NCI-H510A treated with DMSO at 0.1 percent for 48 hours (cell line): ENCODE measurements at regions not wholly inside any gene's neighbourhood (a gene's known extent, or its start where the extent isn't known, plus 50 kb on each side); places are given as distances from the start of the nearest gene placed in this dataset.

Experiments used
- DNase-seq: peaks from one replicate; lab custom pipeline; 2025; lab: John Stamatoyannopoulos, UW

DNA sequence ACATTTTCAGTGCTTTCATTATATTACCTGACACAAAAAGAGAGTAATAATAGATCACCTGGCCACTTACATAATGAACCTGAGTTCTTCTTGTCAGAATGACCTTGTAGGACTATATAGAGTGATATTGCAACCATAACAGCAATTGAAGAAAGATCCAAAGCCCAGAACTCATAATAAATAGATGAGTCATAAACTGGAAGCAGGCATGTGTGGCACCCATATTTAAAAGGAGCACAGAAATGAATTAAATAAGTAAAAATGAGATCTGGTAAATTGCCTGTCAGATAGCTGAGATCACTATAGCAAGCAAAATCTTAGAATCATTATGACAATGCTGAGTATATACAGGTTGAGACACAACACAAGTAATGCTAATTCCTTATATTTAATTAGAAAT, 331.8 kb downstream of the AASDHPPT start:
- DNase-seq, result no peak

DNA sequence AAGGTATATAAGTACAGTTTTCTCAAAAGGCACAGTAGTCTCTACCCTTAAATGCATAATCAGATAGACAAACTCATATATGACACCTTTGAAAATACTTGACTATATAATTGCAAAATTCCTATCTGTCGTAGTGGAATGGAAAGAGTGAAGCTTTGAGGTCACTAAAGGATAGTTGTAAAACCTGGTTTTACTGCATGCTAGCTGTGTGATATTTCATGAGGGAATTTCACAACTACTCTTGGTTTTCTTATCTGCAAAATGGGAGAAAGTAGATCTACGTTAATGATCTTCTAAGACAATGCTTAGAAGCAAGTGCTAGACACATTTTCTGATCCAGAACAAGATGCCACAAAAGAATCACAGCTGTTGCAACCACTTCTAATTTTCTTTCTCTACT, 332.2 kb downstream of the AASDHPPT start:
- DNase-seq, result no peak

DNA sequence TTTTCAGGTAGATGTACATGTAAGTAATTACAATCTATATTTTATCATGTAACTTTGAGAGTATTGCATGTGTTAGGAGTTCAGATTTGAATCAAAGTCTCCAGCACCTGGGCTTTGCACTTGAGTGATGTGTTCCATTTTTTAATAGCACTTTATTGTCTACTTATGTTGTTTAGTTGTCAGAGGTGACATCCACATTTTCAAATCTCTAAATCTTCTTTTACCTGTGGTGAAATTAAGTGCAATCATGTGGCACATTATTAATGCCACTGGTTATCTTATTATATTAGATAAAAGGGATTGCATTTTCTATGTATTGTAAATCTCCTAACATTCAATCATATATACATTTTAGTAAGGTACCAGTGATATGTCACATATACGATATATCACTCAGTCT, 333.4 kb downstream of the AASDHPPT start:
- no peak for DNase-seq

DNA sequence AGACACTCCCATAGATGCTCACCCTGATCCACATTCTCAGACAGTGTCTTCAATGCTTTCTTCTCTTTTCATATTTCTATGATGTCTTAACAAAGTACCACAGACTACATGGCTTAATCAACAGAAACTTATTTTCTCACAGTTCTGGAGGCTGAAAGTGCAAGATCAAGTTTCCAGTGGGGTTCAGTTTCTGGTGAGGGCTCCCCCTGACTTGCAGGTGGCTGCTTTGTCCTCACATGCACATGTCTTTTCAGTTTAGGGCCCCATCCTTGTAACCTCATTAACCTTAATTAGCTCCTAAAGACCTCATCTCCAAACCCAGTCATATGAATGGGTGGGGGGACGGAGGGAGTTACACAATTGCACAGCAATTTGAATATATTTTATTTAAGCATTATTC, 335.8 kb downstream of the AASDHPPT start:
- no peak for DNase-seq

DNA sequence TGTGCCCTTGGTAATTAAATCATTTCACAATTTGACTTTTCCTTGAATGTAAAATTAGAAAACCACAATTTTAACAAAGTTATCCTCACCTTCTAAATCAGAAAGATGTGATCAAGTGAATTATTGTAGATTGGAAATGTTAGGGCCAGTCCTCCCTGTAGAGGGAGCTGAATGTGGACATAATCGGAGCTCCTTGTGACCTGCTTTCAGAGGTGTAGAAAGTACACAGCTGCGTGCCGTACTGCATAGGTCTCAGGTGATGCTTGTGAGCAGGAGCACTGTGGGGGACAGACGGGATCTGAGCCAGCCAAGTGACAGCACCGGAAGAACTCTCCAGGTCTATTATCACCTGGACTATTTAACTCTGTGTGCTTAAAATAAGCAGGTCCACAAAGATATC, 338.0 kb downstream of the AASDHPPT start:
- peak; percentile 6 for DNase-seq

DNA sequence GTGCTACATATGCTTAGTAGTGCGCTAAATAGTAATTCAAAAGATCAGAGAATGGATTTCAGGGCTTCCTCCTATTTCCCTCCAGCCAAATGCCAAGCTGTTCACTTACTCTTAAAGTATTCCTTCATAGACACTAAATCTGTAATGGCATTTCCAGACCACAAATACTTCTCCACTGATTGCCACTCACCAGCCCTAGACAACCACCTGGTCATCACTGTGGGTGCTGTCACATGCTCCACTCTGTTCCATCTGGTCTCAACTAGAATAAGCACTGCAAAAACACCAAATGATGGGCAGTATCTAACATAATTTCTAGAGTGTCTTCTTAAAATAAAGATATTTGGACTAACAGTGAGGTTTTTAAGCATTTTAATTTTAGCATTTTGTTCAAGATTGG, 341.3 kb downstream of the AASDHPPT start:
- no peak for DNase-seq

DNA sequence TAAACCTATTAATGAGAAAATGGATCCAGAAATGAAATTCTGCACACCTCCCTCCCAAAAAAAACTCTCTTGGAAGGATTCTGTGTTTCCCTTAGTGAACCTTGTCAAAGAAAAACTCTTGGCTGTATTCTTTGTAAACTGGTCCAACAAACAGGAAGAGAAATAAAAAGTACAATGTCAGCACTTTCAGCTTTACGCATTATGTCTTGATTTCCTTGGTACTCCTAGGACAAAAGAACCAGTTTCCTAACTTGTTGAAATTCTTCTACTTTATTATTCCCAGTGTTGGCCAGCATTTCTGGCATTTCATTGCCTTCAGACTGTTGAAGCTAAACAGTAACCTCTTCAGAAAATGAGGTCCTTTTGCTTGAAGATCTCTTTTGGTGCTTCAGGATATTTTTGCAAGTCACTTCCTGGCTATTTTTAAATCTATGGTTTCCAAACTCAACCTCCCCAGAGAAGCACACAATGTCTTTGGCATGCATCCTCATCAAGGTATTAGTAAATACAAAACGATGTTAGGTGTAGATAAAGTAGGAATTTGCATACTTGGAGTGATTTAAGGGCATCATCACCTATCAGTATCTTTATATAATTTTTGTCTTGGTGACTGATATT, 342.7 kb downstream of the AASDHPPT start:
- DNase-seq, result no peak

DNA sequence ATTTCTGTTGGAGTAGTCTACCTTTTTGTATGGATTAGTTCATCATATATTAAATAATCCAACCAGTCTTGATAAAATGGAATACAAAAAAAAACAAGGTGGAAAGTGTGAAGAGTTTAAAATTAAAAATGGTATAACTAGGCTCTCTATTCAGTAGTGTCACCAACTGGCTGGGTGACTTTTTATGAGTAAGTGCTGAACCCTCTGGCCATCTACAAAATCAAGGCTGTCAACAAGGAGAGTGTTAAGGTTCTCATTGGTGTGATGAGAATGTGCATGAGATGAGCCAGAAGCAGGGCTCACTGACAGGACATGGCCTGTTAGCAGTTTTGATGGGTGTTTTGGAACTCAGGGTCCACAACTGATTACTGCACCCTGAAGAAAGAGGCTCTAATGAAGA, 343.2 kb downstream of the AASDHPPT start:
- DNase-seq, result no peak

DNA sequence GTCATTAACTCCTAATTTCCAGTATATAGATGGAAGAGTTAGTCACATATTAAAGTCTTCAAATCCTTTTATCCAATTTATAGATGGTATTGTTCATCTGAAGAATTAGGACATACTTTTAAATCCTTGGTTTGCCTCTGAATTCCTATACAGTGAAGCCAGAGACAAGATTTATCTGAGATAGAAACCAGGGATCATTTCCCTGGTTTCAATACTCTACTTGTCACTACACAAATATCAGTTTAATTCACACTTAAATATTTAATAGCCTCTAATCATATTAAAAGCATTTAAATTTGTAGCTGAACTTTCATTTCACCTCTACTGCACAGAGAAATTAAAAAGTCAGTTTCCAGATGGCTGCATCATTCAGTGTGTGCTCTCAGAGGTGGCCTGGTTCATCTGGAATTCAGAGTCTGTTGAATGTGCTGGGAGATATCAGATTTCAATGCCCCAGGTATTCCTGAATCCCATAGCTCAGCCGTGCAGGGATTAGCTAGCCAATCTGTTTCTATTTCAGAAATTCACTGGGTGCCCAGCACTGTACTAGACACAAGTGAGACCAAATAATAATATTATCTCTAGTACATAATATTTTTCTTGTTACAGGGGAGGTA, 344.3 kb downstream of the AASDHPPT start:
- DNase-seq, result peak; percentile 5

DNA sequence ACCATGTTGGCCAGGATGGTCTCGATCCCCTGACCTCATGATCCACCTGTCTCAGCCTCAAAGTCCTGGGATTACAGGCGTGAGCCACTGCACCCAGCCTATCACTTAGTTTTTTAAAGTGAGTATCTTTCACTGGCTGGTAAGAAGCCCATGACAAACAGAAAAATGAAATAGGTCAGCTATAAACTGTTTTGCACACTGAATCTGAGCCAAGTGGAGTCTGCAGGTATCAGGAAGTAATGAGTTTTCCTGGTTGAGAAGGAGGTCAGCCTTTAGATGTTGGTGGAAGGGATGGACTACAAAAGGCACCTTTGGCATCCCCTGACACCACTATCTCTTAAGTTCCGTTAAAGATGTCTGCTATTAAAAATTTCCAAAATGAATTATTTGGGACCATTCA, 345.1 kb downstream of the AASDHPPT start:
- DNase-seq, result no peak

DNA sequence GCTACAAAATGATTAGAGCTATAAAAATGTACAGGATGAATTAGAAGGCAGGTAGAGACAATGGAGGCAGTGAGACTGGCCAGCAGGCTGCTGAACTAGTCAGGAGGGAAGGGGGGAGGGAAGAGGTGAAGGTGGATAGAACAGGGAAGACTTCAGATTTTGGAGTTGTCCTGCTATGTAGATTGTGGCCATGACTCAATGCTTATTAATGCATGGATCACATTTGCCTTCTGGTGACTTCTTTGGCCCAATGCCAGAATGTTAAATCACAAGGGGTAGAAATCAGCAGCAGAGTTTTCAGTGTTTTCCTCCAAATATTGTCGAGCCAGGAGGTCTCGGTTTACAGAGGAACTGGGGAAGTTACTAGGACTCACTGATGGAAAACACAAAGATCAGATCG, 346.6 kb downstream of the AASDHPPT start:
- no peak for DNase-seq

DNA sequence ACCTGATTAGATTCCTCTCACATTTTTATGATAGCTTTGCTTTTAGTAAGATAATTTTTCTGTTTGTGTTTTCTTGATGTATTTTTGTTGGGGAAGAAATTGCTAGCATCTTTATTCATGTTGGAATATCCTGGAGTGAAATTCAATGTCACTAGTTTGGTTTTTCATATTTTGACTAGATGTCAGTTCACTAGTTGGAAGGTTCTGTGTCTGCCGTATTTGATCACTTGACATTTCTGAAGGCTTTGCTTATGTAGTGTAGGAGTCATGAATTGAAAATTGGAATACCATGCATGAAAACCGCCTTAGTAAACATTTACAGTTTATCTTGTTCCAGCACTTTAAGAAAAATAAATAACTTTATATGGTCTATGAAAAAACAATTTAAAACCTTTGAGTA, 348.4 kb downstream of the AASDHPPT start:
- DNase-seq, result no peak

DNA sequence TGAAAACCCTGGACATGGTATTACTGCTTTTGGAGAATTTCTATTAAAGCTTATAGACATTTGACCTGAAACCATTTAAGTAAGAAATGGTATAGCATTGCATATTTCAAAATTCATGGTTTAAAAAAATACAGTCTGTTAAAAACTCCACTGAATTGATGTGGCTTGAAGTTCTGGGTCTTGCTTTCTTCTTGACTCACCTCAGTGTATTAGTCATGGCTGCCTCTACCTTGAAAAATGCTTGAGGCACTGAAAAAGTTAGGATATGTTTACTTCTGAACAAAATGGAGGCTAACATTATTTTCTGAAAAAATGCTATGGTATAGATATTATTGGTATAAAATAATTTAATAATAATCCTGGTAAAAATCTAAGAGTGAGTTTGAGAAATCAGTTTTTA, 349.2 kb downstream of the AASDHPPT start:
- DNase-seq, result no peak

DNA sequence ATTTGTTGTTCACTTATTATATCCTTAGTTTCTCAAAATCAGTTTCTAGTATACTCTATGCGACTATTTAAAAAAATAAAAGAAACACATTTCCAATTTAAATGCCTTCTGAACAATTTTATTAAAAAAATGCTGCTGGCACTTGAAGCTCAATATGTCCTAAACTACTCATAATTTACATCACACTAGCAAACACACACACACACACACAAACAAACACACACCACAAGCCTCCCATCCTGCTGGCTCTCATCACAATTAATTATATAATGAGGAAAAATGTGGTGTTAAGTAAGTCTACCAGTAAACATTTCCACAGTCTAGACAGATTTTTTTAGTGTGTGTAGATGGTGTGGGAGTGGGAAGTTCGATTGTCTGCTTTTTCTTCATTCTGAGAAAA, 350.3 kb downstream of the AASDHPPT start:
- DNase-seq, result no peak

DNA sequence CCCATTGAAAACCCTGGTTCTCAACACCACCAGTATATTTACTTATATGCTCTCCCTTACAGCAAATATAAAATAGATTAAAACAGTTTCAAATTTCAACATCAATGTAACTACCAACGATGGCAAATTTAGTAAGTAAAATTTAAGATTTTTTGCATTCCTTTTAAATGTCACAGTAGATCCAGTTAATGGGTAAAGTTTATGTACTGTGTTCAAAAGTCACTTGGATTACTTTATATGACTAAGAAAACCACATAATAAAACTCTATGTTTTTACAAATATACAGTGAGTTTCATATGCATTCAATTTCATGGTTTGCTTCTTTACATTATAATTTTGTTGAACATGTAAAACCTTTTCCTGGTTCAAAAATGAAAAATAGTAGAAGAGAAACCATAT, 364.6 kb downstream of the AASDHPPT start:
- DNase-seq, result no peak

DNA sequence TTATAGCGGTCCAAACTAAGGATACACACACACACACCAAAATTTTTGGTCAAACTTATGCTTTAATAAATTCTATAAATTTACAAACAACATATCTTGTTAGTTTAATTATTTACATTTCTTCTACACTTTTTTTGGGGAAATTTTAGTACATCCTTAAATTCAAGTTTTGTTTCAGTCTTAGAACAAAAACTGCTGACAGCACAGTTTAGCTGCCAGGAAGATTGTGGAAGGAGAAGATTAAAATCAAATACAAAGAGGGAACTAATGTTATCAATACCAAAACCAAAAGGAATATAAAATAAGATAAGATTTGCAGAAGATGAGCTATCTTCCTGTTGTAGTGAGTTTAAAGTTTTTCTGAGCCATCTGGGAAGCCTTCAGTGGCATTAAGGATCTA, 368.8 kb downstream of the AASDHPPT start:
- DNase-seq, result no peak

DNA sequence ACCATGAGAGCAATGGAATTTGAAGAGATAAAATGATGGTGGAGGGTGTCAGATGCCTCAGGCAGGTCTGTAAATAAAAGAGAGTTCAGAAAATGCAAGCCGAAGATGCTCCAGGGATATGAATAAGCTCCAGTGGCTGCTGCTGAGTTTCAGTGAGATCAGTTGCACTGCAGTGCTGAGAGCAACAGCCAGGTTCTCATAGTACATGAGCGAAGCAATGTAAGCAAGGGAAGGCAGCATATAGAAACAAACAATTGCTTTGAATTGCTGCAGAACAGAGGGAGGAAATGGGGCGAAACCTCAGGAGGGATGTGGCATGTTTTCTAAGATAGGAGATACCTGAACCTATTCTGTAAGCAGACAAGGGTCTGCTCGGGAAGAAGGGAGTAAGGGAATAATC, 369.5 kb downstream of the AASDHPPT start:
- DNase-seq, result no peak

DNA sequence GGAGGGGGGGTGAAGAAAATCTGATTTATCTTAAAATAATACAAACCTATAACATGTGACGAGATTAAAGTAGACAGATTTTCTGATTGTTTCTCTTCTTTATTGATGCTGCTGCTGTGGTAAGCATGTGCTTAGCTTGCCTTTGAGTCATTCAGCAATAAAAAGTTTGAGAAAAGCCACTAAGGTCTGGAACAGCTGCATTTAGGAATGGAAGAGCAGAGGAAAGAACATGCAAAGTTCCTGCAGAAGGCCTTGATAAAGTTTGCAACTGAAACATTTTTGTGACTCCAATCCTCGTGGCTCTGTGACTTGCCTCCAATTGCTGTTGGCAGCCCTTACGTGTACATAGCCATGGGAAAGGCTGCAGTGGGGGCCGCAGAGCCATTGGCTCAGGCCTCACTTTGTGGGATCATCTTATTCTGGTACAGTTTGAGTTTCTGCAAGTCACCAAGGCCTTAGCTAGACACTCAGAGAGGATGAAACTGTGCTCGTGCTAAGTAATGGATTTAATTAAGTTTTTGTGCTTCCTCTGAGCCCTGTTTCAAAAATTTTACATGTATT, 370.2 kb downstream of the AASDHPPT start:
- DNase-seq, result no peak

DNA sequence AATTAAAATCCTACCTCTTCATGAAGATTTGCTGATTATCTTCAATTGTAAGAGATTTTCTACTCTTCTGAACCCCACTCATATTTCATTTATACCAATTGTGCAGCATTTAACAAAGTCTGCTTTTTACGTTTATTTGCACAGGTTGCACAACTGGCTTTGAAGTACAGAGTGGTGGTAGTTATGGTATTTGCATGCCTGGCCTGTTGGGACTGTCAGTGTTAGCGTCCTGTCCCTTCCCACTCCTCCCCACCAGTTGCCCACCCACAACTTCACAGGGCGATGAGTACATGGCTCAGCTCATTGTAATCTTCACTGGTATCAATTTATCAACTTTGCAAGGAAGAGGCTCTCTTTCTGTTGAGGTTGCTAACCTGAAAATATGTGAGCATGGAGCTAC, 372.3 kb downstream of the AASDHPPT start:
- no peak for DNase-seq

DNA sequence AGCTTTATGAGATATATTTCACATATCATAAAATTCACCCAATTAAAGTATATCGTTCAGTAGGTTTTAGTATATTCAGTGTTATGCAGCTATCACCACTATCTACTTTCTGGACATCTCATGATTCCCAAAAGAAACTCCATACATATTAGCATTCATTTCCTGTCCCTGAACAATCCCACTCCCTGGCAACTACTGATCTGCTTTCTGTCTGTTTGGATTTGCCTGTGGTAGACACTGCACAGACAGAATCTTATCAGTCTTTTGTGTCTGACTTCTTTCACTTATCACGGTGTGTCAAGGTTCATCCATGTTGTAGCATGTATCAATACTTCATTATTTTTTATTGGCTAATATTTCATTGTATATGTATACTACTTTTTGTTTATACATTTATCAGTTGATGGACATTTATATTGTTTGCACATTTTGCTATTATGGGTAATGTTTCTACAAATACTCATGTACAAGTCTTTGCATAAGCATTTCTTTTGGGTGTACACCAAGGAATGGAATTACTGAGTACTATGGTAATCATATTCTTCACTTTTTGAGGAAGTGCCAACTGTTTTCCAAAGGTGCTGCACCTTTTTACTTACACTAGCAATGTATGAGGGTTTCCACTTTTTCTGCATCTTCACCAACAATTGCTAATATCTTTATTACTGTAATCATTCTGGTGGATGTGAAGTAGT, 373.9 kb downstream of the AASDHPPT start:
- no peak for DNase-seq

DNA sequence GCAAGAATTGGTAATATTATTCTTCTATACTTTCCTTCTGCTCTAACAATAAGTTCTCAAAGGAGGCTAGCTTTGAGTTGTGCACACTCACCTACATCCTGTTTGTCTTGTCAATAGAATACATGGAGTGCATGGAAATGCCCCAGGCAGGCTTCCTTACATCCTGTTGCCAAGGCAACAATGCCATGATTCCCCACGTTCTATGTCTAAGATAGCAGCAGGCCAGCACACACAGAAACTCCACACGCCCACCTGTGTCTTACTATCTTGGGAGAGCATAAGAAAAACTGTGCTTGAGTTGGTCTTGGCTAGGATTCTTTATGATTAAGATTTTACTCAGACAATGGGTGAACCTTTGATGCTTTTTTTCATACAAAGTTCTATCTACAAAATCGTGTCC, 379.2 kb downstream of the AASDHPPT start:
- DNase-seq, result no peak

DNA sequence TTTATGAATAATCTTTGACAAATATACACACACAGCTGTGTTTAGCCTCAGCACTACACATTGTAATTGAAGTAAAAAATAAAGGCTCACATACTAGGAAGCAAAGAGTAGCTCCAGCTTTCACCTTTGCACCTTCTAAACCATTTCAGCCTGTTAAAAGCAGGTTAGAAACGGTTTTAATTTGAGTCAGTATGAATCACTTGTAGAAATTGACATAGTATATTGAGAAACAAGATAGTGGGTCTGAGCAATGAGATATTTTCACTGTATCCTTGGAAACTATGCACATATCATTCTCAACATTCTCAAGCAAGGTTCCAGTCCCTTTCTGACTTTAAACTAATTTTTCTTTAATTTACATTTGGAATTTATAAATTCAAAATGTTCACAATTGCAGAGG, 380.3 kb downstream of the AASDHPPT start:
- DNase-seq, result no peak

DNA sequence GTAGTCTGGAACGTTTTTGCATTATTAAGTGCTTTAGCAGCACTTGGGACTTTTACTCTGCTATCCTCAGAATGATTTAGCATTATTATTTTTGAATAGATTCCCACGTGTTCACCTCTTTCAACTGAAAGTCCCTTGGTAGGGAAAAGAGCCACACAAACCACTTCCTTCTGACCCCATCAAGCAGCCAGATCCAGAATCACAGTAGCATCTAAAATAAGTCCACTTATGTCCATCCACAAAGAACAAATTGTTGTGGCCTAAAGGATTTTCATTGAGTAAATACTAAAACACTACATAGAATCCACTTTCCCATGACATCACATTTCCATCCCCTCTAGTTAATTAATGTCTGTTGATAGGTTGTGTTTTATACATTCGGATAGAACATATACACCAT, 381.7 kb downstream of the AASDHPPT start:
- DNase-seq, result no peak
